GM19467 (cell line): ENCODE measurements at regions not wholly inside any gene's neighbourhood (a gene's known extent, or its start where the extent isn't known, plus 50 kb on each side); places are given as distances from the start of the nearest gene placed in this dataset.

Experiments
- ATAC-seq: cut with Tn5 transposase; IDR thresholded peaks from one replicate; pipeline ENCODE4 v1.9.1; 2021; ENCODE audit warnings: mild to moderate bottlenecking, moderate library complexity; ENCODE audit not compliant: unreplicated experiment

DNA sequence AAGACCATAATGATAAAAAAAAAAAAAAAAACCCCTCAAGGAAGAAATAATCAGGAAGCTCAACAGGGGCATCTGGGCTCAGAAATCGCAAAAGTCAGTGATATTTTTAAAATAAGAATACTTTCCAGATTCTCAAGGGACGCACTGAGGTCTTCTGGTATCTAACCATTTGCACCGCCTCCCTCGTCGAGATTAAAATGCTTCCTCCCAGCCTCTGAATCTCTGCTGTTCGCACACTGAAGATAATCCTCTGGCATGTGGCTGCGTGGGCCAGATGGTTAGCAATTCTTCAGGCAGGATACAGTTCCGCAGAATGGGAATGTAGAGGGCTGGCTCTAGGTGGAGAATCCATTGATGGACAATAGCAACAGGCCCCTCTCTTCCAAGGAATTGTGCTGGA lies 211.7 kb upstream of the CDH5 start:
- ATAC-seq: no peak

DNA sequence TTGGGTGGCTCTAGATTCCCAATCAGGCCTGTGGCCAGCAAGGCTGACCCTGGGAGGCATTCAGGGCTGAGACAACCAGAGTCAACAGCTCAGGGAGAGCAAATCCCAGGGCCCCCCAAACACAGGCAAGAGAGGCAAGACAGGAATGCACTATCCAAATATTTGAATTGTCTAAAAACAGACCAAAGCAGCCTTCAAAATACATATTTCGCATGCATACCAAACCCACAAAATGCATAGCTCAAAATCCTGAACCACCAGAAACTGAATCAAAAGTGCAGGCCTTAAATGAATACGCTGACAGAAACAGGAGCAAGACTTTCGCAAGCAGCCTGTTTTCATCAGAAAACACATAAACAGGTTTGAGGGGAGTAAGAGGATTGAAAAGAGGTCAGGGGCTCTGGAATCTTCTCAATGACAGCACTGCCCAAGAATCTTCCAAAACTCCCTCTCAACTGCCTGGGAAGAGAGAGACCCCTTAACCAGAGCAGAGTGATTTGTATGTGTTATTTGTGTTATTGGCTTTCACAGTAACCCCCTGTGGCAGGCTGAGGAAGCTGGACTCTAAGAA lies 213.6 kb upstream of the CDH5 start:
- no peak for ATAC-seq

DNA sequence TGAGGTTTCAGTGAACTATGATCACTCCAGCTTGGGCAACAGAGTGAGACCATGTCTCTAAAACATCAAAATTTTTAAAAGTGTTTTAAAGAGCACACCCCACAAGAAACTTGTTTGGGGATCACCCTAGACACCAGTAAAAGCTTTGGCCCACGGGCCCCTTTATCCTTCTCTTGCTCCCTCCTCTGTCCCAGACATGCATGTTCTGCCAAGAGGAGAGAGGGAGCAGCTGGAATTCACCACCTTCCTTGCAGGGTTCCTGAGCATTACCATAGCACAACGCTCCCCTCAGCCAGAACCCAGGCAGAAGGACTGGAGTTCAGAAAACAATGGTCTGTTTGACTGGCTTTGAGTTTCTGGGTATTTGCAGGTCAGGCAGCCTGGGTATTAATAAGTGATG lies 214.3 kb upstream of the CDH5 start:
- no peak for ATAC-seq

DNA sequence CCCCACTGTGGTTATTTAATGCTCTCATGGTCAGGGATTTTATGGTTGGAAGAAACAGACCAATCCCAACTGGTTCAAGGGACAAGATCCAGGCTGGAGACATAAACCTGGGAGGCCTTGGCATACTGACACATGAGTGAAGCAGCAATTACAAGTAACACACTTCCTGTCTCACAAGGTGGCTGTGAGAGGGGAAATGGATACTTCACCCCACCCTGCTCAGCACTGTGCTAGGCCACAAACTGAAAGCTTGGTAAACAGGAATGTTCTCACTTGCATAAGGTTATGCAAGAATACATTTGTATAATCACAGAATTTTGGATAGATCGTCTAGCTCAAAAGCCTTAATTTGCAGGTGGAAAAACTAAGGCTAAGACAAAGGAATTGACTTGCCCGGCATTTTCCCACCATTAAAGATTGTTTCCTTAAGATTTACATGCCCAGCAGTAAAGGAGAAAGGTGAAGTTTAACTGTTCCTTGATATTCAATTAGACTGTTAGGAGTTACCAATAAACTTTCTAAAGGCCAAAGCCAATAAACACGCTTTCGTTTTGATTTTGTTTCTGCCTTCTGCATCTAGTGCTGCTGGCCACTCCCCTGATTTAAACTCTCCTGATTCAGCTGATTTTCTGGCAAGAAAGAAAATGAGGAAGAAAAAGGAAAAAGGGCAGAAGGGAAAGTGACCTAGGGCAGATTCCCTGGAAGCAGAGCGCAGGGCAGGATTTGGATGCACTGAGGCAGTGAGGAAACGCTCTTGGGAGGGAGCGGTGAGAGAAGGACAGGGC lies 215.6 kb upstream of the CDH5 start:
- no peak for ATAC-seq

DNA sequence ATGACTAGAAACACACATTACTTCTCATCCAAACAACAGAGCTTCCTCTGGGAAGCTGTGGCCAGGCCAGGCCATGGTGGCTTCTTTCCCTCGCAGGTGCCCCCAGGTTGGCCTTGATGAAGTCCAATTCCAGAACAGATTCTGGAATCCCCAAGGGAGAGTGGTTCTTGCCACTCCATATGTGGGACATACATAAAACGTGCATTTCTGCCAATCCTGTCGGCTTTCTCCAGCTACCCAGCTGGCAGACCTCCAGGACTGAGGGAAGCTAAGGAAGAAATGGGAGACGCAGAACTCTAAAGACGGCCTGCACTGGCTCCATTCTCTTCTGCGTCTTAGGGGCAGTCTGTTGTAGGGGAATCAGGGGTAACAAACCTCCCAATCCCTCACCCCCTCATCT lies 219.2 kb upstream of the CDH5 start:
- no peak for ATAC-seq

DNA sequence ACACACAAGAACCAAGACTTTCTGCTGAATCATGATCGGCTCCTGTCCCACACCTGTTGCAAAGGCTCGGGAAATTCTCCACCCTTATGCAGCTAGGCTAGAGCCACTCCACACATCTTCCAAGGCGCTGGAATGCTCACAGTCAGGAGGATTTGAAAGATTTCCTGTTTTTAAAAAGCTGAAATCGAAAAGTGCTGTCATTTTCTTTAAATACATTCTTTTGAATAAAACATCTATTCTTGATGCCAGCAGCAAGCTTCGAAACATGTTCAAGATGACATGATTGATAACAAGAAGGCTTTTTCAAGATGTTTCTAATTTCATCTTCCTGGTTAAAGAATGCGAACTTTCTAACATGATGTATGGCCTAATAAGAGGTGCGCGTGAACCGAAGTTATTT lies 219.7 kb upstream of the CDH5 start:
- no peak for ATAC-seq

DNA sequence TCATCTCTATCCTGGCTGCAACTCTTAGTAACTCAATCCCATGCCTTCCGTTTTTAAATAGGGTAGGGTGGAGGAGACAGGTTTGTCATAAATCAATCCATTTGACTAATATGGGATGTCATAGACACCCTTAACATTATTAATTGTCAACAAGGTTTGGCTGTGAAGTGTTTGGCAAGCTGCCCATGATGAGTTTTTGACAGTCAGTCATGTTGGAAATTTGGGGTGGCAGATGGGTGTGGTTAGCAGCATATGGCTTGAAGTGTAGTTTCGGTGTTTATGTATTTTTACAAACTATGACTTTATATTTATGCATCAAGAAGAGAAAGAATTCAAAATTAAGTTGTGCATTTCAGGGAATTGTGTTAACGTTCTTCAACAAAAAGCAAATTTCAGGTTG lies 221.8 kb upstream of the CDH5 start:
- no peak for ATAC-seq

DNA sequence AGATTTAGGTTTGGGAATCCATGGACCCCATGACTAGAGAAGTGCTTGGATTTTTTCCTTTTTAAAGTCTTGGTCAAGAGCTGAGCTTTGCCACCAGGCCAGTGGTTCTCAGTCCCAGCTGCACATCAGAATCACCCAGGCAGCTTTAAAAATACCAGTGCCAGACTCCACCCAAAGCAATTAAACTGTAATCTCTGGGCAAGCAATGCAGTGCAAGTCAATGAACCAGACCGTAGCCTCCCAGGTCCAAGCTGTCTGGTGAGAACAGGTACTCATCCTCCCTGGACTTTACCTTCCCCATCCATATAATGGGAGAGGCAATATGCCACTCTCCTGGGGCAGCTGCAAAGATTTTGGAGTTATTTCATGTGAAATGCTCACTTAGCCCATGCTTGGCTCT lies 223.1 kb upstream of the CDH5 start:
- ATAC-seq: no peak

DNA sequence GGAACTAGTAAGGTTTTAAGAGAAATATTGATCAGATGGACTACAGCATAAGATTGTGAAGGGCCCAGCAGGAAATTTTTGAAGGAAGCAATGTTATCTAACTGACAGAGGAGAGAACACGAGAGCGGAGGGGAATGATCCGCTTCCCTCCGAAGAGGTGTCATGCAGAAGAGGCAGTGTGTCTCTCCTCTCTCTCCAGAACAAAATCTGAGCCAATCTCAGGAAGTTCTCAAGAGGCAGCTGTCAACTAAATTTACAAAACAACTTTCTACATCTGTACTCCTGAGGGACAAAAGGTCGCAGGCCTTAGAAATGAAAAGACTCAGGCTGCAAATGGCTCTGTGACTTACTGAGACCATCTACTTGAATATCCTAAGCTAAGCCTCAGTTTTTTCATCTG lies 224.6 kb upstream of the CDH5 start:
- no peak for ATAC-seq

DNA sequence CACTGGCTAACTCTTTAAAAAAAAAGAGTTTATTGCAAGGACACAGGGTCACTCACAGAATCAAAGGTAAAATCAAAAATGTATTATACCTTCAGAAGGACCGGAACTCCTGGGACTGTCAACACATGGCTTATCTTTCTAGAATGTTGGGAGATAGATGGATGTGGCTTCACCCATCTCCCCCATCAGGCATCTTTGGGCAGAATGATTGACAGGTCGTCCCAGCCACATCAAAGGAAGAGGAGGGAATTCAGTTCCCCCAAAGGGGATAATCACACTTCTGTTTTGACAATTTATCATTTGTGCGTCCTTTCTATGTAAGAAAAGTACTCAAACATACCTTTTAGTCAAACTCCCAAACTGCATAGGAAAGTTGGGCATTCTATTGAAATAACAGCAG lies 228.6 kb upstream of the CDH5 start:
- no peak for ATAC-seq

DNA sequence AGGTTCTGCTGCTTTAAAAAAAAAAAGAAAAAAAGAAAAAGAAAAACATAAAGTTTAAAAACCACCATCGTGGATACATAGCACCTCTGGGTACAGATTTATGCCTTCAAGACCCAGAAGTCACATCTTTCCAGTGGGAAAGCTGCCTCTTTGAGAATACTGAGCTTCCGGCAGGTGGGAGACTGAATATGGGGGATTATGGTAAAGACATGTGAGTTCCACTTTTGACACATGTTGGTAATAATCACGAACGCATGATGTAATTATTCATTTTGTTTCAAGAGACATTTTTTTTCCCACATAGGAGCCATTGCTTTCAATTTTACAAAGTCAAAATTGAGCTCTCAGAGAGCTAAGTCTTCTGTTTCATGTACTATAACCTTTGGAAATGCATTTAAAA lies 229.7 kb upstream of the CDH5 start:
- ATAC-seq: no peak

DNA sequence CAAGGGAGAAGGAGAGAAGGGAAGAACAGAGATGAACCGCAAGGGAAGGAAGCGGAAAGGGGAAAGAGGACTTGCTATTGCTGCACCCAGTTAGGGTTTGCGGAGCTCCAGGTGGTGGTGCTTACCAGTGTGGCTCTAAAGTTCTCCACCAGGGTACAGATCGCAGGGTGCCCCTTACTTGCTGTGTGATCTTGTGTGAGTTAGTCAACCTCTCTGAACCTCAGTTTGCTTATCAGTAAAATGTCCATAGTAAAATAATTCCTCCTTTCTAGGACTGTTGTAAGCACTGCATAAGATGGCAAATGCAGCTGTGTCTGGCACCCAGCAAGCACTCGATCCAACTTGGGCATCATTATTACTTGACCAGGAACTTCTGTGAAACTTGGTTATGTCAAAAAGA lies 230.7 kb upstream of the CDH5 start:
- no peak for ATAC-seq

DNA sequence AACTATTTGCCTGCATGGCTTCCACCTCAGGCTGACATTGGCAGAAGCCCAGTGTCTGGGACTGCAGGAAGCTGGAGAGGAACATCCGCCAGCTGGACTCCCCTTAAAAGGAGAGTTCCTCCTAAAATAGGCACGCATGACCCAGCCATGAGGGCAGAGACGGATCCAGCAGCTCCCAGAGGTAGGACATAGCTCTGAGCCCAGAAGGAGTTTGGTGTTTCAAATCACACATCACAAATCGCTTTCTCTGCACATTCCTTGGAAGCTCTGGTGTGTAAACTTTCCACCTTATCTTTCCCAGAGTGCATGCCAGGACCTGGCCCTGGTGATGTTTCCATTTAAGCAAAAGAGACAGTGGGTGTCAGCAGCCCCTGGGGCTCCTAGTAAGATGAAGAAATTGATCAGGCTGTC lies 231.1 kb upstream of the CDH5 start:
- no peak for ATAC-seq

DNA sequence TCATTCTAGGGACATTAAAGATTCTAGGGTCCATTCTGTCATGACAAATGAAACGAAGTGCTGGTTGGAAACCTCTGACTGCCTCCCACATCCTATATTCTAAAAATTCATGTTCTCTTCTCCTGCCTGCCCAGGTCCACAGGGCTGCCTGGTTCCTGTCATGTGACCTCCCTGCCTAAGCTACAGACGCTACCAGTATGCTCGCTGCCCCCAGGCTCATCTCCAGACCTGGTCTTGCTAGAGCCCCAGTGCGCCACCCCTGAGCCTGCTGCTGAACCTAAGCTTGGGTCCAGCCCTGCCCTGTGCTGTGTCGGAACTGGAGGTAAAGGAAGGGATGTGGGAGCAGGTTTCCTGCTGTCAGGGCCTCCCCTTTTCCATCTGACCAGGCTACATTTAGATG lies 231.6 kb upstream of the CDH5 start:
- no peak for ATAC-seq

DNA sequence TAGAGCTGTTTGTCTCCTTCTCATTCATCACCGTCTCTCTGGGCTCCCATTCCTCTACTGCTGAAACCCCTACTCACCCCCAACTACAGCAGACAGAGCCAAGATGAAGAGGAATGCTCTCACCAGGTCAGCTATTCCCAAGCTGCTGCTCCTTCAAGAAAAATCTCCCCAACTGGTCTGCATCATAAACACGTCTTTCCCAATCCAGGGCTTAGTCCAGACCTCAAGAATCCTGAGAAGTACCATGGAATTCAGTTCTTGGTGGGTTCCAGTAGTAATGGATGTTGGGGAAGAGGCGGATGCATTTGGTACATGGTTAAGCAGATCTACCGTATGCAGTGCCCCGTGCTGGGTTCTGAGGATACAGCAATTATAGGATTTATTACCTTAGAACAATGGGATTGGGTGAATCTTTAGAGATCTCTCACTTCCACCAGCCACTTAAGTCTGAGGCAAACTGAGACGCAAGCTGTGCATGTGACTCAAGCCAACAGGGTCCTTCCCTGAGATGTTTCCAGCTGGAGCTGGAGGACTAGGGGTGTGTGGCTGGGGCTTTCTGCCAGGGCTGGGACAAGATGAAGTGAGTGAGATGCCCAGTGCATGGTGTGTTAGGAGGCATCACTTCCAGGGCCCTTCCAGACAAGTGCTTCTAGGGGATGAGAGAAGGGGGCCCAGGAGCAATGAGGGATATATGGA lies 232.7 kb upstream of the CDH5 start:
- ATAC-seq: no peak

DNA sequence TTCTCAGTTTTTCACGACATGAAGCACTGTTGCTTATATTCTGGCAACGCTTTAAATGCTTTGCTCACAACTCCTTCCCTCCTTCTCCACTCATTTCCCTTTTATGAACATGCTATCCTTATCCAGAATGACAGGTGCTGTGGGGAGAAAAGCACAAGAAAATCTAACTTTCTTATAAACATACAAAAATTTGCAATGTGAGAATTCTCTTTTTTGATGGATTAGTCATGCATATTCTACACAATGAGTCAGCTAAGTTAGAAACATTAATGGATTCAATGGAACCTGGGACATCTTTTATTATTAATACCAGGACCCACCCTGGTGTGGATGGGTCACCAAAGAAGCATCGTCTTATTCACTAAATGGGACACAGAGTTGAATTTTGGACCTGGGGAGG lies 234.6 kb upstream of the CDH5 start:
- no peak for ATAC-seq

DNA sequence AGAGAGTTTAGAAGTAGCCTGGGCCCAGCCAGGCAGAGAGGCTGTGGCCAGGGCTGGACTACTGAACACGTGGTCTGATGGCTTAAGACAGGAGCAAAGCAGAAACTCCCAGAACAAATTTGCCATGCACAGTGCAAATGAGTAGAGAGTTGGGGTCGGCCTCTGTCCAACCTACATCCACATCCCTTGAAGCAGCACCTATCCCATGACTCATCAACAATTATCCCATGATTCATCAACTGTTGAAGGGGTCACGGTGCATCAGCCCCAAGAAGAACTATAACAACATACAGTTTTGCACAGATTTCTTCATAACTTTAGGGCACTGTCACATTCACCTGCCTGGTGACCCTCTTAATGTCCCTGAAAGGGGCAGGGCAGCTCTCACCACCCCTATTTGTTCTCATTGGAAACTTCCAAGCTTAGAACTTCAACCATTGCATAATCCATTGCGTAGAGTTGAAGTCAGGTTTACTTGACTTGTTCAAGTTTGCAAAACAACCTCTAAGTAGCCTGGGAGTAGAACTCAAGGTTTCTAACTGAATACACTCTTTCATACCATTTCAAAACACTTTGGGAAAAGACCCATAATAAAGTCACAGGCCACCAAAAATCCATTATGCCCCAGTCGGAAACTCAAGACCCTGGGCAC lies 235.2 kb upstream of the CDH5 start:
- no peak for ATAC-seq

DNA sequence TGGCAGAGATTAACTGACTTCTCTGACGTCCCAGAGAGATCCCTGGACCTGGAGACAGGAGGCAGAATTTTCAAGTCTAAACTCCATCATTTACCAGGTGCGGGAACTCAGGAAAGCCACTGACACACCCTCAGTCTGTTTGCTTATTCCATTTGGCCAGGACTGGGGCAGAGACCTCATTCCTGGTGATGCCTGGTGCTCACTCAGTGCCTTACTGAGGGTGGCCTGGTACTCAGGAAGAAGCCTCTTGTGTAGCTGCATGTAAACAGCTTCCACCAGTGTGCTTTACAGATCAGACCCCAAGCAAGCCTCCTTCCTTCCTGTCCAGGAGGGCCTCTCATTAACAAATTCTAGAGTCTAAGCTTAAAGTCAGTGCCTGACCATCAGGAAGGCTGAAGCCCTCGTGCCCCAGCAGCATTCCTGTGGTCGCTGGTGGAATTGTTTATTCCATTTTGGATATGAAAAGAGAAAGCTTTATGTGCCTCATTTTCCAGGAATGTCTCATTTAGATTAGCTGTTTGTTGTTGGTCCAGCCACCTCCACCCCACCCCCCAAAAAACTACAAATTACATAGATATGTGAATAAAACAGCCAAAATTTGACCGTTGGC lies 236.1 kb upstream of the CDH5 start:
- ATAC-seq: no peak

DNA sequence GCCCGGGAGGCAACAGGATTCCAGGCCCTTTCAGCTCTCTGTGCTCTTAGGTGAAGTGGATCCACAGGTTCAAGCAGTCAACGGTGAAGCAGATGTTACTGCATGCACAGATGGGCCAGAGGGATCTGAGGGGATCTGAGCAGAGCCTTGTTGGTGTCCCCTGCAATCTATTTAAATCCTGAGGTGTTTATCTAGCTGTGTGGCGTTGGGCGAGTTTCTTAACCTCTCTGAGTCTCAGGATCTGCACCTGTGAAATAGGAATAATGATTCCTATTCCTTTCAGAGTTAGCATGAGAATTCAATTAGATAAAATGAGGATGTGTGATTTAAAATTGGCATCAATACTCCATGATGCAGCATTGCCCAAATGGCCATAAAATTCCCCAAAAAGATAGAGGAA lies 237.3 kb upstream of the CDH5 start:
- ATAC-seq: no peak

DNA sequence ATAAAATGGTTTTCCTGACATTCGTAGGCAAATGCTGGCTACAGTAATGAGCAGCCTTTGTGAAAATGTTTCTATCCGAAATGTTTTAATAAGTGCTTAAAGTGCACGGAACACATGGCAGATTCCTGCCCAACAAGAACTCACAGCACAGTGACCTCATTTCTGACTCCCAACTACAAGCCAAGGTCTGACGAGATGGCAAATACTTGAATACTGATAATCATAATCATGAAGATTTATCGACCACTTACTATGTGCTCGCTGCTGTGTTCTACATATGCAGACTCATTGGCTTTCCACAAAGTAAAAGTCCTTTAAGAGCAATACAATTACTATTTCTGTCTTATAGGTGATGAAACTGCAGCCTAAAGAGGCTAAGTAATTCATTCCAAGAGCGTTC lies 238.1 kb upstream of the CDH5 start:
- no peak for ATAC-seq
